Ishikawa (cell line): ENCODE measurements at regions not wholly inside any gene's neighbourhood (a gene's known extent, or its start where the extent isn't known, plus 50 kb on each side); places are given as distances from the start of the nearest gene placed in this dataset.

ENCODE experiments used
- CEBPB ChIP-seq: IDR thresholded peaks from 2 replicates; pipeline ENCODE4 v1.6.1; 2012
- EGR1 ChIP-seq: IDR thresholded peaks from 2 replicates; pipeline ENCODE4 v1.6.1; 2012
- EP300 ChIP-seq: IDR thresholded peaks from 2 replicates; pipeline ENCODE4 v1.6.1; 2012; ENCODE audit warnings: borderline replicate concordance
- FOXM1 ChIP-seq: IDR thresholded peaks from 2 replicates; pipeline ENCODE4 v1.6.1; 2012; ENCODE audit warnings: low read depth, borderline replicate concordance
- NFIC ChIP-seq: IDR thresholded peaks from 2 replicates; pipeline ENCODE4 v1.6.1; 2012
- RAD21 ChIP-seq: IDR thresholded peaks from 2 replicates; pipeline ENCODE4 v1.6.1; 2012; ENCODE audit warnings: low read depth
- TAF1 ChIP-seq: IDR thresholded peaks from 2 replicates; pipeline ENCODE4 v1.6.1; 2012; ENCODE audit warnings: low read depth, mild to moderate bottlenecking
- TEAD4 ChIP-seq: IDR thresholded peaks from 2 replicates; pipeline ENCODE4 v1.6.1; 2012
- YY1 ChIP-seq: IDR thresholded peaks from 2 replicates; pipeline ENCODE4 v1.6.1; 2012; ENCODE audit warnings: low read depth
- ZBTB7A ChIP-seq: IDR thresholded peaks from 2 replicates; pipeline ENCODE4 v1.6.1; 2012; ENCODE audit warnings: low read depth
- TF ChIP-seq, protein P1 (sequence below): IDR thresholded peaks from 2 replicates; pipeline ENCODE4 v1.6.1; 2012; ENCODE audit warnings: low read depth, mild to moderate bottlenecking
- TF ChIP-seq, protein P2 (sequence below): IDR thresholded peaks from 2 replicates; pipeline ENCODE4 v1.6.1; 2012

DNA sequence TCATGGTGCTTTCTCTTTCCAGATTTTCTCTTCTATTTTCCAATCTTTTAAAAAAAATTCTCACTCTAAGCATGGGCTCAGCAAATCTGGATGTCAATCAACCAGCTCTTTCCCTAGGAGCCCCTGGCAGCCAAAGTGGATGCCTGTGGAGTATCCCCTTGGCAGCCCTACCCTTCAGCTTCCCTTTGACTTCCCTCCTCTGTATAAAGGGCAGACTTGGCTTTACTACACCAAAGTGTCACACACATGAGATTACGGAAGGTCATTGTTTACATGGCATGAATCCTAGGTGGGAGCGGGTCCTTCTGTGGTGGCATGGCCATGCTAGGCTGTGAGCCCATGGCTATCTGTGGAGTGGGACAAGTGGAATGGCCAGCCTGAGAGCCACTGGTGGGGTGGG lies 379.9 kb downstream of the GABRB3 start:
- TF ChIP-seq EGR1 (no peak), ZBTB7A (no peak), RAD21 (no peak), FOXM1 (no peak), YY1 (no peak), TEAD4 (no peak), TAF1 (no peak), EP300 (no peak), CEBPB (no peak), NFIC (no peak)
- TF ChIP-seq, protein P1, sequence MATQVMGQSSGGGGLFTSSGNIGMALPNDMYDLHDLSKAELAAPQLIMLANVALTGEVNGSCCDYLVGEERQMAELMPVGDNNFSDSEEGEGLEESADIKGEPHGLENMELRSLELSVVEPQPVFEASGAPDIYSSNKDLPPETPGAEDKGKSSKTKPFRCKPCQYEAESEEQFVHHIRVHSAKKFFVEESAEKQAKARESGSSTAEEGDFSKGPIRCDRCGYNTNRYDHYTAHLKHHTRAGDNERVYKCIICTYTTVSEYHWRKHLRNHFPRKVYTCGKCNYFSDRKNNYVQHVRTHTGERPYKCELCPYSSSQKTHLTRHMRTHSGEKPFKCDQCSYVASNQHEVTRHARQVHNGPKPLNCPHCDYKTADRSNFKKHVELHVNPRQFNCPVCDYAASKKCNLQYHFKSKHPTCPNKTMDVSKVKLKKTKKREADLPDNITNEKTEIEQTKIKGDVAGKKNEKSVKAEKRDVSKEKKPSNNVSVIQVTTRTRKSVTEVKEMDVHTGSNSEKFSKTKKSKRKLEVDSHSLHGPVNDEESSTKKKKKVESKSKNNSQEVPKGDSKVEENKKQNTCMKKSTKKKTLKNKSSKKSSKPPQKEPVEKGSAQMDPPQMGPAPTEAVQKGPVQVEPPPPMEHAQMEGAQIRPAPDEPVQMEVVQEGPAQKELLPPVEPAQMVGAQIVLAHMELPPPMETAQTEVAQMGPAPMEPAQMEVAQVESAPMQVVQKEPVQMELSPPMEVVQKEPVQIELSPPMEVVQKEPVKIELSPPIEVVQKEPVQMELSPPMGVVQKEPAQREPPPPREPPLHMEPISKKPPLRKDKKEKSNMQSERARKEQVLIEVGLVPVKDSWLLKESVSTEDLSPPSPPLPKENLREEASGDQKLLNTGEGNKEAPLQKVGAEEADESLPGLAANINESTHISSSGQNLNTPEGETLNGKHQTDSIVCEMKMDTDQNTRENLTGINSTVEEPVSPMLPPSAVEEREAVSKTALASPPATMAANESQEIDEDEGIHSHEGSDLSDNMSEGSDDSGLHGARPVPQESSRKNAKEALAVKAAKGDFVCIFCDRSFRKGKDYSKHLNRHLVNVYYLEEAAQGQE, result no peak
- TF ChIP-seq, protein P2, sequence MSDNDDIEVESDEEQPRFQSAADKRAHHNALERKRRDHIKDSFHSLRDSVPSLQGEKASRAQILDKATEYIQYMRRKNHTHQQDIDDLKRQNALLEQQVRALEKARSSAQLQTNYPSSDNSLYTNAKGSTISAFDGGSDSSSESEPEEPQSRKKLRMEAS, result no peak
